Activated CD4-positive, alpha-beta T cell treated with anti-CD3 and anti-CD28 coated beads for 36 hours (primary cell): ENCODE measurements at regions not wholly inside any gene's neighbourhood (a gene's known extent, or its start where the extent isn't known, plus 50 kb on each side); places are given as distances from the start of the nearest gene placed in this dataset.

Experiments used
- ATAC-seq: fragments of 200-7000 bp; cut with Tn5 transposase; one replicate; pipeline ENCODE4 v1.10.0; 2021; ENCODE audit warnings: mild to moderate bottlenecking, moderate library complexity
- CTCF ChIA-PET: fragments of 350-600 bp; sonication (Branson Sonifier 250); formaldehyde crosslinking; loops from one replicate; lab custom pipeline; 2021; ENCODE audit warnings: antibody characterized with exemption; lab: Charles Lee
- POLR2A ChIA-PET: fragments of 350-600 bp; sonication (Branson Sonifier 250); formaldehyde crosslinking; loops from one replicate; lab custom pipeline; 2021; ENCODE audit warnings: antibody characterized with exemption, inconsistent platforms; lab: Charles Lee
- DNase-seq: peaks from one replicate; pipeline ENCODE4 v3.0.0-alpha.2; 2020
- H3K27ac Mint-ChIP-seq: one replicate; pipeline ENCODE4 v1.8.0; 2021; ENCODE audit warnings: mixed read lengths
- H3K27me3 Mint-ChIP-seq: one replicate; pipeline ENCODE4 v1.8.0; 2021; ENCODE audit warnings: mixed read lengths
- H3K36me3 Mint-ChIP-seq: one replicate; pipeline ENCODE4 v1.8.0; 2021; ENCODE audit warnings: low read depth, mixed read lengths
- H3K4me1 Mint-ChIP-seq: one replicate; pipeline ENCODE4 v1.8.0; 2021; ENCODE audit warnings: mixed read lengths
- H3K4me3 Mint-ChIP-seq: one replicate; pipeline ENCODE4 v1.8.0; 2021; ENCODE audit warnings: mild to moderate bottlenecking, moderate library complexity, mixed read lengths
- H3K9me3 Mint-ChIP-seq: one replicate; pipeline ENCODE4 v1.8.0; 2021; ENCODE audit warnings: low read depth, mixed read lengths
- intact Hi-C, 2 experiments: fragments of 100-400 bp; cut with DNase I in 1 of 2; cut with micrococcal nuclease in 1 of 2; formaldehyde crosslinking; loops; one replicate each; pipeline versions ENCODE4 v1.14.2 to v1.15.1; 2022 to 2024; cut with DNase I, micrococcal nuclease

- DNase-seq (no peak), ATAC-seq (peak; percentile 19)
- CTCF ChIA-PET, result no interaction called here
- peaks cover 2% of the 10 kb centered on the region for H3K27me3 Mint-ChIP-seq
- H3K4me1 Mint-ChIP-seq, result peaks cover 5% of the 10 kb centered on the region
- POLR2A ChIA-PET, result no interaction called here
- intact Hi-C loops, result no loop called here
- no peak overlapping the region for H3K27ac Mint-ChIP-seq
- H3K4me3 Mint-ChIP-seq, result no peak overlapping the region
- H3K36me3 Mint-ChIP-seq, result no peaks in the 10 kb centered on the region
- no peaks in the 10 kb centered on the region for H3K9me3 Mint-ChIP-seq
Measured at GRCh38 chr1:39154553-39155421, 49.7 kb upstream of the MACF1 start.
